ENCODE measurements at regions not wholly inside any gene's neighbourhood (a gene's known extent, or its start where the extent isn't known, plus 50 kb on each side); places are given as distances from the start of the nearest gene placed in this dataset.
A peak's percentile ranks its signal among the peaks of the same experiment; 100 is the strongest.
"Not testable (repeated sequence)": the region's sequence is repeated elsewhere in the genome, so short reads cannot be mapped to it uniquely, and the experiment has no call there.

DNA sequence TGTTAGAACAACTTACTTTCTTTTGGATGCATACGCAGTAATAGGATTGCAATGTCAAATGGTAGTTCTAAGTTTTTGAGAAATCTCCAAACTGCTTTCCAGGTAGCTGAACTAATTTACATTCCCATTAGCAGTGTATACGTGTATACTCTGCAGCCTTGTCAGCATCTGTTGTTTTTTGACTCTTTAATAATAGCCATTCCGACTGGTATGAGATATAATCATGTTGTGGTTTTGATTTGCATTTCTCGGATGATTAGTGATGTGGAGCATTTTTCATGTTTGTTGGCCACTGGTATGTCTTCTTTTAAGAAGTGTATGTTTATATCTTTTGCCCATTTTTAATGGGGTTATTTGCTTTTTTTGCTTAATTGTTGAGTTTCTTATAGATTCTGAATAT lies 76.9 kb upstream of the HNRNPA1L2 start:
- H3K9me3 Mint-ChIP-seq; DNase-seq (ENCODE audit: low spot score); POLR2A ChIA-PET; H3K27me3 Mint-ChIP-seq (ENCODE audit: low read depth); CTCF ChIA-PET; H3K4me1 Mint-ChIP-seq; H3K27ac Mint-ChIP-seq; H3K36me3 Mint-ChIP-seq; ATAC-seq; H3K4me3 Mint-ChIP-seq: not testable (repeated sequence)

DNA sequence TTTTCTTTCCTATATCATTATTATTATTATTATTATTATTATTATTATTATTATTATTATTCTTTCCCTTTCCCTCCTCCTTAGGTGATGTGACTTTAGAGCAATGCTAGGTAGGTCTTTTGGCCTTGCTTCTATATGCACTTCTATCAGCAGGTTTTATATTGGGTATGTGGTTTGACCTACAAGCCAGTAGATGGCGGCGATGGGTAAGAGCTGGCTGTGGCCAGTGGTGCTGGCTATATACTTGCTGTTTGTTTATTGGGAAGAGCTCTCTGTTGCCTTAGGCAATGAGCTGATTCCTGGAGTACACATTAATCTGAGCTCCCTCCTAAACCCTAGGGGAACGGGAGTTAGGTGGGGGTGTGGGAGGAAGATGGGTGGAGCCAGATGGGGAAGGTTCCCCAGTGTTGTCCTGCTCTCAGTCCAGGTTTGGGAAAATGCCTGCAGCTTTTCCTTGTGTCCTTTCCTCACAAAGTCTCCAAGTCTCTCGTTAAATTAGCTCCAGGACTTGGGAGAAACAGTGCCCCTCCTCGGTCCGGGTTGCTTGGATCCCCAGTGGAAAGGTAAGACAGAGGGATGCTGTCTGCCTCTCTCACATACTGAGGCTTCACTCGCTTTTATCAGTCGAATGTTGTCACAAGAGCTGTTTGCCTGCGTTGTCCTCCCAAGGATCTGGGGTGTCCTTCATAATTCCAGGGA lies 72.2 kb upstream of the HNRNPA1L2 start:
- H3K27me3 Mint-ChIP-seq (ENCODE audit: low read depth); H3K27ac Mint-ChIP-seq; H3K9me3 Mint-ChIP-seq; H3K36me3 Mint-ChIP-seq; POLR2A ChIA-PET; H3K4me1 Mint-ChIP-seq: not testable (repeated sequence)
- TF ChIP-seq HMGA2 (CRISPR knock-in tag; IDR thresholded peaks at IDR 0.05) = peak; percentile 61
- DNase-seq (ENCODE audit: low spot score) (peak; percentile 62), ATAC-seq (peak; percentile 100)
- peak overlapping the region; percentile 43 for H3K4me3 Mint-ChIP-seq
- CTCF ChIA-PET = interaction anchor here (0.7 to 0.9 kb wide), 7 partner anchors 29 to 398 kb away, joined by 3 to 9 read pairs (median 7); partner anchors contain the start of gene SUGT1

DNA sequence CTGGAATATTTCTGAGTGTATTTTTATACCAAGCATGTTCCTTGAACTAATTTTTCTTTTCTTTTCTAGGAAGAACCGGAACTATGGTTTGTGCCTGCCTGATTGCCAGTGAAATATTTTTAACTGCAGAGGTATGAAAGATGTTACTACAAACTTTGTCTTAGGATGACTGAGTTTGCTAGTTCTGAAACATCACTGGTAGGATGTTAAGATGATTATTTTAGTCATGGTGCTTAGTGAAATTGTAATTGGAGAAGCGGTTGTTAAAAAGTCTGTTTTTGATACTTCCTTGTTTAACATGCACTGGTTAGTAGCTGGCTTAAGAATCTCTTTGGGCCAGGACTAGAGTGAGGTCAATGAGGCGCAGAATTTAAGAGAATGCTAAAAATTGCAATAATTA lies 71.1 kb upstream of the HNRNPA1L2 start:
- H3K27me3 Mint-ChIP-seq (ENCODE audit: low read depth); POLR2A ChIA-PET; H3K9me3 Mint-ChIP-seq; ATAC-seq; H3K4me1 Mint-ChIP-seq; H3K27ac Mint-ChIP-seq; CTCF ChIA-PET; H3K36me3 Mint-ChIP-seq; H3K4me3 Mint-ChIP-seq; DNase-seq (ENCODE audit: low spot score): not testable (repeated sequence)

DNA sequence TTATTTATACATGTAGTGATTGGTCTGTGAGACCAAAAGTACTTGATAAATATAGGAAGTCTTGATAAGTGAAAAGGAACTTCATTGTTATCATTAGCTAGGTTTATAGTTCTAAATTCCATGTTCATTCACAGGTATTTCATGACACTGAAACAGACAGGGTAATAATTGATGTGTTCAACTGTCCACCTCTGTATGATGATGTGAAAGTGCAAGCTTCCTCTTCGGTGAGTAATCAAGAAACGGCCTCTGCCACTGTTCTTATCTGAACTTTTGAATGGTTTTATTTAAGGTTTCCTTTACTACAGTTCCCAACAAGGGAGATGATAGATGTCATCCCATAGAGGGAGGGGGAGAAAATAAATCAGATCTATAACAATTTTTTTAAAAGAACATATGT lies 59.3 kb upstream of the HNRNPA1L2 start:
- H3K27me3 Mint-ChIP-seq (ENCODE audit: low read depth); H3K36me3 Mint-ChIP-seq; H3K9me3 Mint-ChIP-seq; H3K4me3 Mint-ChIP-seq; POLR2A ChIA-PET; H3K4me1 Mint-ChIP-seq; H3K27ac Mint-ChIP-seq; CTCF ChIA-PET; ATAC-seq; DNase-seq (ENCODE audit: low spot score): not testable (repeated sequence)

Measured in WTC11 (cell line).